GM10248 (cell line): ENCODE measurements at regions not wholly inside any gene's neighbourhood (a gene's known extent, or its start where the extent isn't known, plus 50 kb on each side); places are given as distances from the start of the nearest gene placed in this dataset.

ENCODE experiments used
- CTCF ChIA-PET: fragments of 300-600 bp; sonication (Branson Sonifier 250); formaldehyde crosslinking; extraction: SDS; loops from one replicate; lab custom pipeline; 2021; ENCODE audit warnings: antibody characterized with exemption; lab: Yijun Ruan, JAX
- POLR2A ChIA-PET: fragments of 350-650 bp; sonication (Branson Sonifier 250); formaldehyde crosslinking; extraction: SDS; loops from one replicate; lab custom pipeline; 2020; ENCODE audit warnings: antibody characterized with exemption; lab: Yijun Ruan, JAX
- DNase-seq: peaks from one replicate; pipeline ENCODE4 v3.0.0; 2012; ENCODE audit errors: extremely low spot score
- TF ChIP-seq, protein P1 (sequence below): IDR thresholded peaks from 2 replicates; pipeline ENCODE4 v1.5.1; 2012; ENCODE audit warnings: mild to moderate bottlenecking, low read depth; ENCODE audit errors: extremely low read depth, missing control alignments, control extremely low read depth

DNA sequence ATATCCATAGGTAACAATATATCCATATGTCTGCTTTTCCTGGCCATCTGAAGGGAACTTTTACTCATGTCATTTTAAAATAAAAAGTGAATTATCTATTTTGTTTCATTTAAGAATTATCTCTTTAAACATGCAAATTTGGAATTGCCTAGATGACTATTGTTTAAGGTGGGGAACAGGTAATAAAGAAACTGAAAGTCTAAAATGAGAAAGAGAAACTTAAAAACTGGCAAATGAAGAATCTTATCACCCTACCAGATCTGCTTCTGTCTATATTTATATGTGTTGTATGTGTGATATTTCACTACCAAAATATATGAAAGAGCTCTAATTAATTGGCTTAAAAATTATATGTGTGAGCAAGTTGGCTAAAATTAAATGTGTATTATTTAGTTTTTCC is 243.2 kb upstream of the KCNH7 start:
- CTCF ChIA-PET = interaction anchor here (1.7 kb wide), 1 partner anchor 12 kb away, joined by 3 read pairs; no protein-coding TSS in a partner anchor
- TF ChIP-seq, protein P1, sequence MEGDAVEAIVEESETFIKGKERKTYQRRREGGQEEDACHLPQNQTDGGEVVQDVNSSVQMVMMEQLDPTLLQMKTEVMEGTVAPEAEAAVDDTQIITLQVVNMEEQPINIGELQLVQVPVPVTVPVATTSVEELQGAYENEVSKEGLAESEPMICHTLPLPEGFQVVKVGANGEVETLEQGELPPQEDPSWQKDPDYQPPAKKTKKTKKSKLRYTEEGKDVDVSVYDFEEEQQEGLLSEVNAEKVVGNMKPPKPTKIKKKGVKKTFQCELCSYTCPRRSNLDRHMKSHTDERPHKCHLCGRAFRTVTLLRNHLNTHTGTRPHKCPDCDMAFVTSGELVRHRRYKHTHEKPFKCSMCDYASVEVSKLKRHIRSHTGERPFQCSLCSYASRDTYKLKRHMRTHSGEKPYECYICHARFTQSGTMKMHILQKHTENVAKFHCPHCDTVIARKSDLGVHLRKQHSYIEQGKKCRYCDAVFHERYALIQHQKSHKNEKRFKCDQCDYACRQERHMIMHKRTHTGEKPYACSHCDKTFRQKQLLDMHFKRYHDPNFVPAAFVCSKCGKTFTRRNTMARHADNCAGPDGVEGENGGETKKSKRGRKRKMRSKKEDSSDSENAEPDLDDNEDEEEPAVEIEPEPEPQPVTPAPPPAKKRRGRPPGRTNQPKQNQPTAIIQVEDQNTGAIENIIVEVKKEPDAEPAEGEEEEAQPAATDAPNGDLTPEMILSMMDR = no peak
- no peak for DNase-seq
- POLR2A ChIA-PET = no interaction called here

DNA sequence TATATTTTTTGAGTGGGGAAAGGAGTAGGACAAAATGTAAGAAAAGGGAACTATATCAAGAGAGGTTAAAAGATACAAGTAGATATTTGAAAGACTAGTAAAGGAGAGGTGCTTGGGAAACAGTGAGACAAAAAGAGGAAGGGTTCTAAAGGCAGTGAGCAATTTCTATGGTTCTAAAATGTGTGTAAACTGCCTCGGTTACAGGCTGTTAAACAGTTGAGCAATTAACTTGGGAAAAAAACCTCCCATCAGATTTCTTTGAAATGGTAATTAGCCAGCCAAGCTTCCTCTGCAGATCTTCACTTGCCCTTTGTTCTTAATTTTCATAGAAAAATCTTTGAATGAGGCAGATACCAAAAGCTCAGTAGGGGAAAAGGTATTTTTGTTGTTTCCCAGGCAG is 238.7 kb upstream of the KCNH7 start:
- ChIA-PET POLR2A (no interaction called here), CTCF (interaction anchor here (1.1 to 1.3 kb wide), 2 partner anchors 10 to 12 kb away, joined by 3 read pairs; no protein-coding TSS in a partner anchor)
- no peak for DNase-seq
- TF ChIP-seq, protein P1 = no peak

DNA sequence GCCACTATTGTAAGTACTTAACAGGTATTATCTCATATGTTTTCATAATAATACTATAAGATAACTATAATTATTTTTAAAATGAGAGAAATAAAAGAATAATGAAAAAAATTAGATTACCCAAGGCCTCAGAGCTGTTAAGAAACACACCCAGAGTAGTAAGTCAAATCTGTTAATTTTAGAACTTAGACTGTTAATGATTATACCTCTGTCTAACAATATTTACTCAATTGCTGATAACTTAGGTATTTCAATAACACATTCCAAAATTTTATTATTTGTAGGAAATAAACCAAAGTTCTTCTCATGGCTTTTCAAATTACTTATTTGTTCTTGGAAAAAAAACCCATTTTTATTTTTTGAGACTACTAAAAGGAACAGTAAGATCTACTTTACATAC is 227.5 kb upstream of the KCNH7 start:
- TF ChIP-seq, protein P1 = no peak
- CTCF ChIA-PET = no interaction called here
- DNase-seq = no peak
- POLR2A ChIA-PET = no interaction called here

DNA sequence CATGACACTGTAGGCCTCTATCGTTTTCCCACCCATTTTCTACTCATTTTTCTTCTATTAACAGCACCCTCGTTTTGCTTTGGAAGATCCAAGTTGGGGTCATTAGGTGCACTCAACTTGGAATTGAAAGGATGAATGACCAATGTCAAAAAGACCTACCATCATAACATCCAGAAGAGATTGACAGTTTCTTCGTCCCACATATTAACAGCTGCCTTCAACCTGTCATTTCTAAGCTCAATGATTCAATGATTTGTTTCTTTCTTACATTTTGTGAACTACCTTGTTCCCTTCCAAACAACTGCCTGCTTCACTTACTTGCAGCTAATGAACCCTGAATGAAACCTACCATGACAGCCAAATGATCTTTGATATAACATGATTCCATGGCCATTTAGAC is 224.0 kb upstream of the KCNH7 start:
- POLR2A ChIA-PET = no interaction called here
- CTCF ChIA-PET = interaction anchor here (1.4 kb wide), 1 partner anchor 10 kb away, joined by 4 read pairs; no protein-coding TSS in a partner anchor
- no peak for DNase-seq
- TF ChIP-seq, protein P1 = no peak

DNA sequence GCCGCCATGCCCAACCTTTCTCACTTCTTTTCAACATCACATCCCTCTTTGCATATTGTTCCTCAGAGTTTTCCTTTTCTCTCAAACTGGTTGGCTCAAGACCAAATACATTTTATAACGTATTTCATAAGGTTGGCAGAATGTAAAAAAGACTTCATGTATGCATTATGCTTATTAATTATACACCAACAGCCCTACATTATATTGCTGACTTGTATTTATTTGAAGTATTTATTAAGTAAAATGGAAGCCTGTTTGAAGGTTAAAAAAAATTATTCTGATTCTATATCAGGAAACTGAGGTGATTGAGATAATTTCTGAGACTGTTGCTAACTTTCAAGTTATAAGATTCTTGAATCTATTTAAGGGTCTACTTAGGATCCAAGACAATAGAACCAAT is 208.0 kb upstream of the KCNH7 start:
- CTCF ChIA-PET = no interaction called here
- POLR2A ChIA-PET = no interaction called here
- TF ChIP-seq, protein P1 = no peak
- no peak for DNase-seq

DNA sequence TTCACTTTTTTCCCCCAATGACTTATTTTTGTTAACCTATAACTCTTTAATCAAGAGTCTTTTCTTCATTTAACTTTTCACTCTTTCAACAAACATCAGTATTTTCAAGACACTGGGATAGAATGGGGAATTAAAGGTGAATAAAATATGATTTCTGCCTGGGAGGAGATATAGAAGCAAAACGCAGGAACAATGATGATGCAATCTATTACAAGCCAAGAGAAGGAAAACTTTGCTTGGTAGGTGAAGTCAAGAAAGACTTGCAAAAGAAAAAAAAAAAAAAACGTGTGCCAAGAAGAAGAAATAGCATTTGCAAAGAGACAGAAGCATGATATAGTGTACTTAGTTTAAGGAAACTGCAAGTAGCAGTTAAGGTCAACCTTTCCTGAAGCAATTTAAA is 207.3 kb upstream of the KCNH7 start:
- CTCF ChIA-PET = no interaction called here
- TF ChIP-seq, protein P1 = no peak

More for the DNA sequence above, 207.3 kb upstream of the KCNH7 start:
- no peak for DNase-seq
- POLR2A ChIA-PET = no interaction called here
